AG04449 (cell line): ENCODE measurements at regions not wholly inside any gene's neighbourhood (a gene's known extent, or its start where the extent isn't known, plus 50 kb on each side); places are given as distances from the start of the nearest gene placed in this dataset.

Source experiments
- CTCF ChIA-PET: fragments of 350-600 bp; formaldehyde crosslinking; extraction: SDS; loops from one replicate; lab custom pipeline; 2021; ENCODE audit warnings: antibody characterized with exemption; lab: Yijun Ruan, JAX
- POLR2A ChIA-PET: fragments of 400-600, 350-600 bp; formaldehyde crosslinking; extraction: SDS; loops from one replicate; lab custom pipeline; 2020; ENCODE audit warnings: antibody characterized with exemption, inconsistent platforms; lab: Yijun Ruan, JAX
- DNase-seq: peaks from one replicate; pipeline ENCODE4 v3.0.0-alpha.2; 2010; ENCODE audit warnings: low read depth, low spot score
- H3K4me3 ChIP-seq: 2 replicates; pipeline ENCODE4 v1.5.1; 2011; ENCODE audit warnings: low read depth, mild to moderate bottlenecking, control low read depth, low read length
- CTCF ChIP-seq: IDR thresholded peaks from one replicate; pipeline ENCODE4 v1.5.1; 2011; ENCODE audit warnings: mild to moderate bottlenecking, moderate library complexity, low read length, control low read depth, inconsistent platforms; ENCODE audit not compliant: insufficient read depth; ENCODE audit errors: missing control alignments

- DNase-seq: no peak
These were observed 203.7 kb downstream of the LARP7 start for GRCh38 chr4:112840619-112841018.

GRCh38 chr4:112842513-112842912 is 205.6 kb downstream of the LARP7 start:
- no peak for DNase-seq

More at GRCh38 chr4:112840619-112841018, 203.7 kb downstream of the LARP7 start:
- ChIA-PET CTCF (interaction anchor here (1.1 to 3.8 kb wide), 4 partner anchors 12 to 111 kb away, joined by 3 to 20 read pairs (median 4); no protein-coding TSS in a partner anchor), POLR2A (no interaction called here)
- H3K4me3 ChIP-seq: no peak overlapping the region
- no peak for TF ChIP-seq CTCF

DNA sequence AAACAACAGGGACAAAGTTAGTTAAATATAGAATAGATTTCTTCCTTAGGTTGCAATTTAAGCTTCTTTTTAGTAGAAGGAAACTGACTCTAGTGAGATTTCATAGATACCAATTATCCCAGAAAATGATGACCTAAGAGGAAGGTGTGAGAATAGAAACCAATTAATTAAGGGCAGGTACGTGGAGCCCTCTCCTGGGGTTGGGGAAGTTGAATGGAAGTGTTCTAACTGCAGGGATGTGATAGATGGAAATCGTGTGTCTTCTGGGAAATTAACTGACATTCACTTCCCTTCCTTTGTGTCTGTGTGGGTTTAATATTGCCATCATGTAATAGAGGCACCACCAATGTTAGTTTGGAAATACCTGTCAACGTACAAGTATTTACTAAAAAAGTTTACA is 204.1 kb upstream of the ANK2 start:
- no peak overlapping the region for H3K4me3 ChIP-seq
- TF ChIP-seq CTCF: no peak
- ChIA-PET POLR2A (no interaction called here), CTCF (interaction anchor here (1.8 kb wide), 1 partner anchor 8 kb away, joined by 4 read pairs; no protein-coding TSS in a partner anchor)
- DNase-seq: no peak

More at GRCh38 chr4:112842513-112842912, 205.6 kb downstream of the LARP7 start:
- ChIA-PET CTCF (interaction anchor here (0.6 to 0.8 kb wide), 2 partner anchors 12 to 96 kb away, joined by 3 to 4 read pairs; no protein-coding TSS in a partner anchor), POLR2A (no interaction called here)
- TF ChIP-seq CTCF: no peak
- no peak overlapping the region for H3K4me3 ChIP-seq

DNA sequence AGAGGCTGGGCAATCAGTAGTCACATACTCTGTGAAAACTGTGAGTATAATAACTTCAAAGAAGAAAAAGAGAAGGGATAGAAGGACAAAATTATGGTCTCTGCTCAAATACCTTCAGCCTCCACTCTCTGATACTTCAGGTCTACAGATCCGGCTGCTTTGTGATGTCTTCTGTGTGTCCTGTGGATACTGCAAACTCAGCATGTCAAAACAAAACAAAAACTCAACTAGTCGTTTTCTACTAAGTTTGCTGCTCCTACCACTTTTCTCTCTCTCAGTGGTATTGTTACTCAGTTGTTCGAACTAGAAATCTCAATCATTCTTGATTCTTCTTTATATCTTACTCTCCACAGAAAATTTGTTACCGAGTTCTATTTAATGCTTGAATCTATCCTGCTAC is 202.4 kb upstream of the ANK2 start:
- ChIA-PET POLR2A (no interaction called here), CTCF (interaction anchor here (1.0 kb wide), 1 partner anchor 93 kb away, joined by 3 read pairs; no protein-coding TSS in a partner anchor)
- no peak for TF ChIP-seq CTCF
- no peak for DNase-seq
- no peak overlapping the region for H3K4me3 ChIP-seq

- TF ChIP-seq CTCF: no peak
- no peak overlapping the region for H3K4me3 ChIP-seq
- ChIA-PET POLR2A (no interaction called here), CTCF (interaction anchor here (1.0 kb wide), 1 partner anchor 92 kb away, joined by 3 read pairs; no protein-coding TSS in a partner anchor)
- DNase-seq: no peak
These were observed 201.7 kb upstream of the ANK2 start for GRCh38 chr4:112847781-112848180.

DNA sequence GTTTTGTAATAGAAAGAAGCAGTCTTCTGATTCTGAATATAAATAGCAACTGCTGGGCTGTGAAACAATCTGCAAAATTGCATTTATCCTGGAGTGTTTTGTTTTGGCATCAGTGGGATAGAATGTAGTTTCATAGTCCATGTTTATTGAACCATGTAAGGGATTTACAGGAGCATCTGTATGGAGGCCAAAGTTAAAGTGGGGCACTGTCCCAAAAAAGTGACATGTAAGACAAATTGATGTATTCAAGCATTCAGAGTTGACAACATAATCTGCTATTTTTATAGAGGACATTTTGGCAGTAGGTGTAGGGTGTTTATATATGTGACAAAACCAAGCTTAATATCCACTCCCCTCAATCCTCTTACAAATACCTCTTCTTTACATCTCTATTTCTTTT is 200.5 kb upstream of the ANK2 start:
- CTCF ChIA-PET: interaction anchor here (0.5 to 0.8 kb wide), 2 partner anchors 34 to 90 kb away, joined by 3 to 5 read pairs; no protein-coding TSS in a partner anchor

More for the DNA sequence above, 200.5 kb upstream of the ANK2 start:
- POLR2A ChIA-PET: no interaction called here
- H3K4me3 ChIP-seq: no peak overlapping the region
- TF ChIP-seq CTCF: no peak
- DNase-seq: no peak
